Gastroesophageal sphincter (tissue), 4 donors: ENCODE measurements at regions not wholly inside any gene's neighbourhood (a gene's known extent, or its start where the extent isn't known, plus 50 kb on each side); places are given as distances from the start of the nearest gene placed in this dataset.
"Not testable (repeated sequence)": the region's sequence is repeated elsewhere in the genome, so short reads cannot be mapped to it uniquely, and the experiment has no call there.

ENCODE experiments used
- ATAC-seq: fragments of 150-250 bp; one replicate; pipeline ENCODE4 v1.9.1; 2016; ENCODE audit warnings: mild to moderate bottlenecking, moderate library complexity
- H3K27ac ChIP-seq, 4 donors: fragments of 200-600 bp; sonication (generic) in 3 of 4; 1 replicate in 3 of 4; 2 replicates in 1 of 4; pipeline ENCODE4 v1.5.1; 2016 to 2019
- H3K27me3 ChIP-seq: fragments of 200-600 bp; sonication (generic); one replicate; pipeline ENCODE4 v1.5.1; 2019
- H3K36me3 ChIP-seq, 2 donors: fragments of 200-600 bp; sonication (generic); one replicate each; pipeline ENCODE4 v1.5.1; 2019; ENCODE audit warnings: control low read depth in 1 of 2
- H3K4me1 ChIP-seq, 3 donors: fragments of 200-600 bp; sonication (generic); 1 replicate in 2 of 3; 2 replicates in 1 of 3; pipeline ENCODE4 v1.5.1; 2016 to 2019; ENCODE audit warnings: control low read depth in 2 of 3
- H3K4me3 ChIP-seq, 2 donors: fragments of 200-600 bp; sonication (generic); one replicate each; pipeline ENCODE4 v1.5.1; 2019; ENCODE audit warnings: mild to moderate bottlenecking in 1 of 2, moderate library complexity in 1 of 2
- H3K9me3 ChIP-seq, 3 donors: fragments of 200-600 bp; sonication (generic); one replicate each; pipeline ENCODE4 v1.5.1; 2017 to 2019; ENCODE audit warnings: control low read depth in 2 of 3
- CTCF ChIP-seq, 4 experiments: fragments of 200-600 bp in 2 of 4; fragments of 450-650 bp in 2 of 4; sonication (generic) in 1 of 4; IDR thresholded peaks; one replicate each; pipeline ENCODE4 v1.5.1; 2017 to 2019; ENCODE audit warnings: antibody characterized with exemption in 4 of 4, mild to moderate bottlenecking in 2 of 4, moderate library complexity in 2 of 4
- EP300 ChIP-seq: sonication (generic); formaldehyde crosslinking; IDR thresholded peaks from one replicate; pipeline ENCODE4 v1.6.1; 2017; ENCODE audit warnings: antibody characterized with exemption, mild to moderate bottlenecking
- POLR2A ChIP-seq, 2 donors: fragments of 450-650 bp; IDR thresholded peaks; one replicate each; pipeline ENCODE4 v1.6.1; 2017; ENCODE audit warnings: antibody characterized with exemption in 2 of 2, mild to moderate bottlenecking in 2 of 2, moderate library complexity in 1 of 2
- POLR2AphosphoS5 ChIP-seq: sonication (generic); formaldehyde crosslinking; IDR thresholded peaks from one replicate; pipeline ENCODE4 v1.6.1; 2017; ENCODE audit warnings: antibody characterized with exemption
- WGBS, 2 donors: methylation state at CpG; one replicate each; pipeline ENCODE4 v1.1.5; 2018; ENCODE audit warnings: low coverage in 1 of 2; 5-methylcytosine and 5-hydroxymethylcytosine counted together

- no peak for TF ChIP-seq CTCF (IDR thresholded peaks at IDR 0.05)
- TF ChIP-seq EP300, result no peak
- no peak for TF ChIP-seq POLR2AphosphoS5
- no peak for TF ChIP-seq POLR2A (IDR thresholded peaks at IDR 0.05)
- WGBS, 2 donors, result 61 to 89% methylated on average over 2 to 3 of the region's 3 CpGs
- no peak overlapping the region for H3K27ac ChIP-seq
- H3K9me3 ChIP-seq, result peaks cover 0 to 4% (median 0%) of the 10 kb centered on the region in 3 donors
- no peak for ATAC-seq
- no peaks in the 10 kb centered on the region for H3K27me3 ChIP-seq
- H3K4me3 ChIP-seq, result no peak overlapping the region
- H3K36me3 ChIP-seq, result no peaks in the 10 kb centered on the region
- no peaks in the 10 kb centered on the region for H3K4me1 ChIP-seq
These were observed 1300.5 kb upstream of the DDX18 start for GRCh38 chr2:116513991-116514390.

- TF ChIP-seq EP300, result no peak
- no peak for TF ChIP-seq CTCF (IDR thresholded peaks at IDR 0.05)
- no peak for TF ChIP-seq POLR2A (IDR thresholded peaks at IDR 0.05)
- no peak for TF ChIP-seq POLR2AphosphoS5
- Histone ChIP-seq H3K9me3 (peaks cover 0 to 11% (median 0%) of the 10 kb centered on the region in 3 donors), H3K4me1 (no peaks in the 10 kb centered on the region), H3K4me3 (no peak overlapping the region), H3K27me3 (no peaks in the 10 kb centered on the region), H3K36me3 (no peaks in the 10 kb centered on the region), H3K27ac (no peak overlapping the region)
- 80 to 82% methylated on average over 1 of the region's 1 CpG for WGBS, 2 donors
- ATAC-seq, result no peak
These were observed 1296.6 kb upstream of the DDX18 start for GRCh38 chr2:116517936-116518335.

GRCh38 chr2:116537811-116538210, 1276.7 kb upstream of the DDX18 start:
- ATAC-seq, result no peak
- no peaks in the 10 kb centered on the region for H3K4me1 ChIP-seq
- WGBS, 2 donors, result 23 to 29% methylated on average over 5 of the region's 5 CpGs
- H3K9me3 ChIP-seq, result no peaks in the 10 kb centered on the region
- no peak overlapping the region for H3K4me3 ChIP-seq
- H3K36me3 ChIP-seq, result no peaks in the 10 kb centered on the region
- no peak overlapping the region for H3K27ac ChIP-seq
- no peaks in the 10 kb centered on the region for H3K27me3 ChIP-seq
- TF ChIP-seq POLR2AphosphoS5 (no peak), CTCF (IDR thresholded peaks at IDR 0.05) (no peak), POLR2A (IDR thresholded peaks at IDR 0.05) (no peak), EP300 (no peak)

- H3K4me1 ChIP-seq, result no peaks in the 10 kb centered on the region
- H3K36me3 ChIP-seq, result no peaks in the 10 kb centered on the region
- H3K27me3 ChIP-seq, result no peaks in the 10 kb centered on the region
- no peak overlapping the region for H3K27ac ChIP-seq
- no peak overlapping the region for H3K4me3 ChIP-seq
- no peaks in the 10 kb centered on the region for H3K9me3 ChIP-seq
- WGBS, 2 donors, result 72% methylated on average over 2 of the region's 3 CpGs; no CpG with 5 or more reads in 1 of the 2 donors
- TF ChIP-seq EP300 (no peak), CTCF (IDR thresholded peaks at IDR 0.05) (no peak), POLR2A (IDR thresholded peaks at IDR 0.05) (no peak), POLR2AphosphoS5 (no peak)
- no peak for ATAC-seq
These were observed 1269.0 kb upstream of the DDX18 start for GRCh38 chr2:116545286-116546068.

- H3K27ac ChIP-seq, H3K9me3 ChIP-seq, H3K27me3 ChIP-seq, H3K4me3 ChIP-seq, H3K36me3 ChIP-seq, H3K4me1 ChIP-seq, ATAC-seq: not testable (repeated sequence)
- WGBS, 2 donors, result 80 to 90% methylated on average over 6 to 12 of the region's 20 CpGs
These were observed 1261.6 kb upstream of the DDX18 start for GRCh38 chr2:116552738-116553419.
